Tibial nerve (tissue), 4 donors: ENCODE measurements at regions not wholly inside any gene's neighbourhood (a gene's known extent, or its start where the extent isn't known, plus 50 kb on each side); places are given as distances from the start of the nearest gene placed in this dataset.

Experiments used
- CTCF ChIP-seq, 5 experiments: fragments of 200-600 bp in 3 of 5; fragments of 450-650 bp in 2 of 5; sonication (generic) in 3 of 5; IDR thresholded peaks; one replicate each; pipeline ENCODE4 v1.5.1; 2016 to 2019; ENCODE audit warnings: antibody characterized with exemption in 5 of 5, mild to moderate bottlenecking in 3 of 5, moderate library complexity in 2 of 5
- EP300 ChIP-seq, 2 donors: sonication (generic); formaldehyde crosslinking; IDR thresholded peaks; one replicate each; pipeline ENCODE4 v1.6.1; 2017; ENCODE audit warnings: antibody characterized with exemption in 2 of 2, mild to moderate bottlenecking in 1 of 2

- TF ChIP-seq CTCF (IDR thresholded peaks at IDR 0.05) (no peak), EP300 (IDR thresholded peaks at IDR 0.05) (no peak)
Measured at GRCh38 chr16:59959311-59959710, 1225.2 kb upstream of the GOT2 start.
